Stimulated activated naive CD8-positive, alpha-beta T cell treated with anti-CD3 and anti-CD28 coated beads, Interleukin-15, Interleukin-2, amounts not matched to agents 100 U/mL and 50 U/mL, for 24 hours (primary cell): ENCODE measurements at regions not wholly inside any gene's neighbourhood (a gene's known extent, or its start where the extent isn't known, plus 50 kb on each side); places are given as distances from the start of the nearest gene placed in this dataset.

Experiments used
- ATAC-seq: fragments of 150-1000 bp; cut with Tn5 transposase; one replicate; pipeline ENCODE4 v1.10.0; 2021
- DNase-seq: peaks from one replicate; pipeline ENCODE4 v3.0.0; 2021

DNA sequence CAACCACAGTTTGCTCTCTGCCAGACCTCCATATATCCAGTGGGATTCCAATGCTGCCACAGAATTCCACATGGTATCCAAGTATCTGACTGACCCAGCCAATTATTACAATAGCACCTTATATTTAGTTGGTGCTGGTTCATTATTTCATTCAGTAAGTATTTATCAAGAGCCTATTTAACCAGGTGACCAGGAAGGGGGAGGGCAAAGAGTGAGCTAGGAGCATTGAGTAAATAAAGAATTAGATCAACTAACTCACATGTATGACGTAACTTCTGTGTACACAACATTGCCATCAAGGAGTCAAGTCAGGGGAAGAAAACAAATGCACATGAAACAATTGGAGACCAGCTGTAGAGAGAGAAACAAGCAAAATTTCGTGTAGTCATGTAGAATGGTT lies 207.1 kb upstream of the PAPPA start:
- ATAC-seq: no peak

GRCh38 chr9:115951977-115952376 lies 201.6 kb upstream of the PAPPA start:
- DNase-seq (no peak), ATAC-seq (no peak)

More for the DNA sequence above, 207.1 kb upstream of the PAPPA start:
- no peak for DNase-seq

DNA sequence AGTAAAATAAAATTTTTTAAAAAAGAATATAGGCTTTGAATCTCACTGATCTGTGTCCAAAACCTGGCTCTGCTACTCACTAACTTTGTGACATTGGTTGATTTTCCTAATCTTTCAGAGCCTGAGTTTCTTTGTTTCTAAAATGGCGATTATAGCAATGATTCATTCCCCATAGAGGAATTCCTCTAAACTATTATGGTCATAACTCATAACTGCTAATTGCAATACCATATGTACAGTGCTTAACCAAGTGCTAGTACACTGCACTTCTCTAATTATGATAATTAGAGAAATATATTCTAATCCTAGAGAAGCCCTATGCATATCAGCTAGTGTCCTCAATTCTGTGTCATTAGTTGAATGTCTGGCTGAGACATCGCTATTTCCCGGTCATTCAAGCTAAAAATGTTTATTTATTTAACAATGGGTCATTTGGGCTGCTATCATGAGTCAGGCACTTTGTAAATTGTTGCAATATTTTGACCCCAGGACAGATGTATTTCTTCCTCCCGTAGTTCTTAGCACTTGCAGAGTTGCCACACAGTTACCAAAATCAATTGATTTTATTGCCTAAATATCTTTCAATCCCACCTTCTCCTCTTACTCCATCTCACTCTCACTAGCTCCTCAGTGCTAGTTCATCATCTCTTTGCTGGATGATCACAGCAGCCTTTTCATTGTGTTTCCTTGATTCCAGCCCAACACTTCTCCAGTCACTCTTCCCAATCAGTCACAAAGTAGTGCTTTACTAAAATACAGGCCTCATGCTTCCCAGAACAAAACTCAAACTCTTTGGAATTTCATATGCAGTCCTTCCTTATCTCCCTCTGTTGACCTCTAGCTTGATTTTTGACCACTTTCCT lies 200.9 kb upstream of the PAPPA start:
- ATAC-seq (no peak), DNase-seq (no peak)

DNA sequence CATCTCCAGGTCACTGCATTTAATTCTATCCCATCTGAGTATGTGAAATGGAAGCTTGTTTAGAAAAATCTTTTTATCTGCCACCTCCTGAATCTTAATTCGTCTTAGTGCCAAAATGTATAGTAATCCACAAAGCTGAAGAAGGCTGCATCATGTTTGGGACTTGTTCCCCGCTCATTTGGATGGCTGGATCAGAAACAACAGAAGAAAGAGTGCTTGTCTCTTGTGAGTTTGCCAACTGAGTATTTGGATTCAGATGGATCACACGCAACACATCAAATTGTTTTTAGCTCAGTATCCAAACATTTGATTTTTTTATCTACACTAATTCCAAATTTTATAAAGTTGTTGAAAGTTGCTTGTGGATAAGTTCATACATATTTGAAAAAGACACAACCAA lies 197.2 kb upstream of the PAPPA start:
- ATAC-seq: no peak

DNA sequence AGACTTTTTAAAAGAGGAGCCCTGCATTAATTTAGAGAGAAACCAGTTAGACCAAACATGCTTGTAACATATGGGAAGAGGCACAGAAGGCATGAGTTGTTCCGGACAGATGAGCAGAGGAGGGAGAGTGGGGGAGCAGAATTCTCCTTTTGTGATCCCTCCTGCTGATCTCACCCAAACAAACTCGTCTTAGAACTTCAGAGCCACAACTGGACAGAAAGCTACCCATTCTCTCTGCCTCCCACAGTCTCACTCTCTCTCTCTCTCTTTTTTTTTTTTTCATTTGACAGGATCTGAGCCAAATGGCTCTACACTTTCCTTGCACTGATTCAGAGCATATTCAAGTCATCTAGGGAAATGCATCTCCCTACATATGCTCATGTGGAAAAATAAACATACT lies 196.0 kb upstream of the PAPPA start:
- DNase-seq: no peak
- ATAC-seq: no peak

More for the DNA sequence above, 197.2 kb upstream of the PAPPA start:
- DNase-seq: no peak

DNA sequence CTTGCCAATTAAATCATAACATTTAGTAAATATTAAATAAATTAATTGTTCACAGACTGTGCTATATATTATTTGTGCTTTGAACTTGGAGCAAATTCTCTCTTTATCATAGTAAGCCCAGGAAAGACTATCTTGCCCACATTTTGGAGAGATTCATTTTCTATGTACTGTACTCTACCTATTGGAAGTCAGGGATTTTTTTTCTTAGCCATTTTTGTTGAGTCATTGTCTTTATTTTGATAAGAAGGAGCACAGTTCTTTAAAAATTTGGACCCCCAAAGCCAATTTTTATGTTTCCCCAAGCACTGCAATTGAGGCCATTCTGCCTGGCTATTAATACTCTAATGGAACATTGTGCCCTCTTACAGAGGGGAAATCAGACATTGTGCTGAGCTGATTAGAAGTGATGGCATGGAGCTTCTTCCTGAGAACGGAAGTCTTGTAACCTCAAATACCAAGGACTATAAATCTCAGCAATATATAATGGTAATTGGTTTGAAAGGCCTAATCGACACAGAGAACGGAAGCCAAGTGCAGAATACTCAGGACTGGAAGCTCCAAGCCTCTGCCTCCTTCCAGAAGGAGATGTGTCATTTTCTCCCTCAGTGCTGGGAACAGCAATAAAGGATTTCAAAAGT lies 188.8 kb upstream of the PAPPA start:
- ATAC-seq (no peak), DNase-seq (no peak)

GRCh38 chr9:115966660-115967059 lies 186.9 kb upstream of the PAPPA start:
- DNase-seq: no peak
- ATAC-seq: no peak

DNA sequence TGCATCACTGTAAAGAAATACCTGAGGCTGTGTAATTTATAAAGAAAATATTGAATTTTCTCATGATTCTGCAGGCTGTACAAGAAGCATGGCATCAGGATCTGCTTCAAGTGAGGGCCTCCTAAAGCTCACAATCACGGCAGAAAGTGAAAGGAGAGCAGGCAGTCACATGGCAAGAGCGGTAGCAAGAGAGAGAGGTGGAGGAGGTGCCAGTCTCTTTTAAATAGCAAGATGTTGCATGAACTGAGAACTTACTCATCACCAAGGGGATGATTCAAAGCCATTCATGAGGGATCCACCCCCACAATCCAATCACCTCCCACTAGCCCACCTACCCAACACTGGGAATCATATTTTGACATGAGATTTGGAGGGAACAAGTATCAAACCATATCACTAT lies 184.5 kb upstream of the PAPPA start:
- DNase-seq: no peak
- no peak for ATAC-seq

DNA sequence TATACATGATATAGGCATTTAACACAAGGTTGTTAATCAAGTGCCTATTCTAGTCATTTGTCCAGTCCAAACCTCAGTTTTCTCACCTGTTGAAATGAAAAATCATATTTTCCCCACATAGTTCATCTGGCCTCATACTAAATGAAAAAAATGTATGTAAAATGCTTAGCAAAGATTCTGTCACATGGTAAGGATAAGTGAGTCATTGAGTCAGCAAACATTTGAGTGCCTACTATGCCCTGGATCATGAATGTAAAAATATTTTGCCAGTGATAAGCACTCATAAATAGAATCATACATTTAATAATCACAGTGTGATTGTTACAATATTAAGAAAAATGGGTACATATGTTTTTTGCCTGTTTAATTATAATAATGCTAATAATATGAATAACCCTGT lies 181.2 kb upstream of the PAPPA start:
- no peak for ATAC-seq
- DNase-seq: no peak

DNA sequence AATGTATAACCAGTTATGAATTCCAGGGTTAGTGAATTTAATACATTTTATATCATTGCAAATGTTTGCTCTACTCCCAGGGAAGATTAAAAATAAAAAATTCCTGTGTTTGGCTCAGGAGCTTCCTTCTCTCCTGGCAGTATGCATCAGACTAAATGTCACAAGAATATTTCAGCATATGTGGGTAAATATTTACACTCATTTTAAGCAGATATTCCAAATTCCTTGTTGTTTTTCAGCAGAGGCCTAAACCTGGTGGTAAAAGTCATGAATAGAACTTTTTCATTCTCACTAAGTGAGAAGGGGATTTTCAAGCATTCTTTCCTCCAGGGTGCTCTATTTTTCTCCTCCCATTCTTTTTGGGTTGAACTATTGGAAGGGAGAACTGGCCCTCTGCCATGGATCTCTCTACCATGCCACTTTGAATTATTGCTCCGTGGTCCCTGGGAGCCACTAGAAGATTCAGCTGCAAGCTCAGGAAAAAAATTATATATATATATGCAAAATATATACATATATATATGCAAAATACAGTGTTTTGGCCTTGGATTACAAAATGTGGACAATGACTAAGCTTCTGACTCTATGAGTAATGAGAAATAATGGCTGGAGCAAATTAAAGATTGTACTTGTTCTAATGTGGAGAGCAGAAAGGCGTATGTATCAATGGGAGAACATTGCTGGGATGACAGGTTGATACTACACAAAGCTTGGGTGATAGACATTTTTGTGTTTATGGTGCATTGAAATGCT lies 180.6 kb upstream of the PAPPA start:
- no peak for ATAC-seq
- no peak for DNase-seq

GRCh38 chr9:115976781-115977180 lies 176.8 kb upstream of the PAPPA start:
- no peak for DNase-seq
- ATAC-seq: no peak

DNA sequence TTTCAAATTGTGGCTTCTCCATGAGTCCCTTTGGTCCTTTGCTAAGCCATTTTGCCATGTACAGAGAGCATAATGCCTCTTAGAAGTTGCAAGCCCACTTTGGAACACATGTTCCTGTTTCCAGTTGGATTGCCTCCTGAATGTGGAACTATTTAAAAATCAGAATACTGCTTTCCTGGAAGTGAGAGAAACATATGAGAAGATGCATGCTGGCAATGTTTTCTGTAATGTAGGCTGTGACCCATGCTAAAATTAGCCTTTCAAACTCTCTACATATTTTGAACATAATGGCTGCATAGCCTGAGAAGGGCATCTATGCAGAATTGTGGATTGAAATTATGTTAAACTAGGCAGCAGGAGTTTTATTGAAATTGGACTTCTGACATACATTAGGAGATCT lies 175.5 kb upstream of the PAPPA start:
- no peak for ATAC-seq

GRCh38 chr9:115978659-115979096 lies 174.9 kb upstream of the PAPPA start:
- ATAC-seq (no peak), DNase-seq (no peak)

More for the DNA sequence above, 175.5 kb upstream of the PAPPA start:
- DNase-seq: no peak

- DNase-seq (no peak), ATAC-seq (no peak)
Observed at GRCh38 chr9:115980054-115980453, 173.5 kb upstream of the PAPPA start.

GRCh38 chr9:115980502-115980901 lies 173.1 kb upstream of the PAPPA start:
- ATAC-seq (no peak), DNase-seq (no peak)

GRCh38 chr9:115980976-115981375 lies 172.6 kb upstream of the PAPPA start:
- ATAC-seq (no peak), DNase-seq (no peak)

- no peak for DNase-seq
- no peak for ATAC-seq
Observed at GRCh38 chr9:115983366-115983765, 170.2 kb upstream of the PAPPA start.

GRCh38 chr9:115985657-115986056 lies 167.9 kb upstream of the PAPPA start:
- ATAC-seq (no peak), DNase-seq (no peak)

GRCh38 chr9:115986508-115986907 lies 167.1 kb upstream of the PAPPA start:
- DNase-seq: no peak
- ATAC-seq: no peak

DNA sequence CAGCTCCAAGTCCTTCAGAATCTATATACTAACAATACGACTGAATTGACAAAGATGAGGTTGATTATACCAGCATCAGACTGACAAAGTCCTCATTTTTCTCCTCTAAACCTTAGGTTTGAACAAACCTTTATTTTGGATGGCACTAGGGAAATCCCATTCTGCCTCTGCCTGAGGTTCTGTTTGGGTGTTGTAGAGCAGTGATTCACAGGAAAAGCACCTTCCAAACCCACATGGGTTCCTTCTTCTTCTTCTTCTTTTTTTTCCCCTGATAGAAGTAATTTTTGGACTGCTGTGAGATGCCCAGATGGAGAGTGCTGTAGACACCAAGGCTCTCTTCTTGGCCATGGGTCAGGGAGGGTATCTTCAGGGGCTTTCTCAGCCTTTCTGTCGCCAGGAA lies 164.9 kb upstream of the PAPPA start:
- ATAC-seq (no peak), DNase-seq (no peak)

DNA sequence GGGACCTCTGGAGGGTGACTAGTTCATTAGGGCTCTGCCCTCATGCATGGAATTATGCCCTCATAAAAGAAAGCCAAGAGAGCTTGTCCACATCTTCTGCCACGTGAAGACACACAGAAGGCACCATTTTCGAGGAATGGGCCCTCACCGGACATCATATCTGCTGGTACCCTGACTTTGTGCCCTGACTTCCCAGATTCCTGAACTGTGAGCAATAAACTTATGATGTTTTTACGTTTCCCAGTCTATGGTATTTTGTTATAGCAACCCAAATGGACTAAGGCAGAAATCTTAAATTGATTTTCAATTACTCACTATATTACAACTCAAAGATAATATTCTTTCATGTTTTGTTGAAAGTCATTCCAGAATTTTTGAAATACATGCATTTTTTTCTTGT lies 163.8 kb upstream of the PAPPA start:
- DNase-seq (no peak), ATAC-seq (no peak)

DNA sequence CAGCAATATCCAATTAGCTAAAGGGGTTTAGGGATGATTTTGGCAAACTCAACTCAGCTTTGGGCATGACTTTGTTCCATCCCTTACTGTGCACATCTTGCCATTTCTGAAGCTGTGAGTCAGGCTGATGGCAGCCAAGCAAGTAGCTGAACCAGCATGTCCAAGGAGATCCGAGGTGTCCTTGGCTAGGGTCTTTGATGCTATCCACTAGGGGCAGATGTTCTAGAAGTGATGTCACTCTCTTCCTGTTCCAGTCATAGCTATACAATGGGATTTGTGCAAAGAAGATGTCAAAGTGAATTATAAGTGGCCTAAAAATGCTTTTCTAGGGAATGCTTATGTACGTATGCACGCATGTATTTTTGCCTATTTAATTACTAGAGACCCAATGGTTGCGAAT lies 160.8 kb upstream of the PAPPA start:
- no peak for DNase-seq
- no peak for ATAC-seq

DNA sequence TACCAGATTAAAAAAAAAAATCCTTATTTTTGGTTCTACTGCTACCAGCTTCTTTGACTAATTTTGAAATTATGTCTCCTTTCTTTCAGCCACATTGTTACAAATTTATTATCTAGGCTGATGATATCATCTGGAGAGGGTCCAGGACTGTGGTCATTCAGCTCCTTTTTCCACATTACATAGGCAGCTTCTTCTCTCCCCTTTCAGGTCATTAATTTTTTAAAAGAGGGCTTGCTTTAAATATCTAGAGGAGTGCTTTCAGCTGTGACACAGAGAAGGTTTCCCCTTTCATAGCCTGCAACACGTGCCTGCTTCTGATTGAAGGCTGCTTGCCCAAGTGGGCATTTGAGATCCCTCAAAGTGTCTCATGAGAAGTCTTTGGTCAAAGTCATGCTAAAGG lies 155.7 kb upstream of the PAPPA start:
- DNase-seq (no peak), ATAC-seq (no peak)
